PFSK-1 (cell line): ENCODE measurements at regions not wholly inside any gene's neighbourhood (a gene's known extent, or its start where the extent isn't known, plus 50 kb on each side); places are given as distances from the start of the nearest gene placed in this dataset.

Source experiments
- FOXP2 ChIP-seq: optimal IDR thresholded peaks from 2 replicates; pipeline ENCODE3; 2011; ENCODE audit warnings: borderline replicate concordance, control low read depth, inconsistent platforms; ENCODE audit not compliant: insufficient read depth; ENCODE audit errors: extremely low read length, extremely low read depth
- TAF1 ChIP-seq: IDR thresholded peaks from 2 replicates; pipeline ENCODE4 v1.6.1; 2012; ENCODE audit warnings: low read length, control low read depth, borderline replicate concordance; ENCODE audit not compliant: insufficient read depth

- no peak for TF ChIP-seq TAF1
- no peak for TF ChIP-seq FOXP2
These were observed 65.6 kb upstream of the HTR2A start for GRCh38 chr13:46962281-46962941.
